Left ventricle myocardium inferior (tissue), 1 donor: ENCODE measurements at regions not wholly inside any gene's neighbourhood (a gene's known extent, or its start where the extent isn't known, plus 50 kb on each side); places are given as distances from the start of the nearest gene placed in this dataset.

ENCODE experiments used
- DNase-seq: peaks from one replicate; pipeline ENCODE4 v3.0.0-alpha.2; 2020
- H3K27ac ChIP-seq: fragments of 200-600 bp; replicated peaks from 2 replicates; pipeline ENCODE4 v1.8.0; 2021
- H3K27me3 ChIP-seq: fragments of 200-600 bp; 2 replicates; pipeline ENCODE4 v1.8.0; 2021; ENCODE audit warnings: low read depth
- H3K36me3 ChIP-seq: fragments of 200-600 bp; 2 replicates; pipeline ENCODE4 v1.8.0; 2021
- H3K4me1 ChIP-seq: fragments of 200-600 bp; 2 replicates; pipeline ENCODE4 v1.8.0; 2021
- H3K4me3 ChIP-seq: fragments of 200-600 bp; 2 replicates; pipeline ENCODE4 v1.8.0; 2021; ENCODE audit warnings: mild to moderate bottlenecking, moderate library complexity
- H3K9me3 ChIP-seq: fragments of 200-600 bp; replicated peaks from 2 replicates; pipeline ENCODE4 v1.8.0; 2021
- intact Hi-C: fragments of 100-400 bp; cut with micrococcal nuclease; formaldehyde crosslinking; loops from one replicate; pipeline ENCODE4 v1.11.0; 2022
- TF ChIP-seq, protein P1 (sequence below): fragments of 200-600 bp; IDR thresholded peaks from 2 replicates; pipeline ENCODE4 v1.8.0; 2021; ENCODE audit warnings: antibody characterized with exemption, mild to moderate bottlenecking, borderline replicate concordance
- donor health status: DM: no; HTN: yes; CAD: no; lungs with severe emphysema.

DNA sequence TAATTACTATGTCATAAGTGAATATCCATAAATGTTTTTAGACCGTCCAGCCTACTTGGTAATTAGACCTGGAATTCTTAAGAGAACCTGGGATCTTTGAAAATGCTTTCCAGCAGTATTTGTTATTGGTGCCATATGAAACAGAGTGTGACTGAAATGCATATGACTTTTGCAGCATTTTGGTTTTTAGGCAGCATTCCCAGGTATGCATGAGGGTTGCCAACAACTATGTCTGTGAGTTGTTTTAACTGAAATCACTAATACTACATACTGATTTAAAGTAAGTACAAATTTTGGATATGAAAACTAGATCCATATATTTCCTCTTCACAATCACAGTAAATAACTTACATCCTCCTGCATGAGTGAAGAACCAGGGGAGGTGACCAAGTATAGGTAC is 437.7 kb upstream of the FAR2 start:
- intact Hi-C loops, result no loop called here
- no peaks in the 10 kb centered on the region for H3K27me3 ChIP-seq
- H3K9me3 ChIP-seq, result peaks cover 23% of the 10 kb centered on the region
- H3K27ac ChIP-seq, result no peak overlapping the region
- H3K36me3 ChIP-seq, result no peaks in the 10 kb centered on the region
- TF ChIP-seq, protein P1, sequence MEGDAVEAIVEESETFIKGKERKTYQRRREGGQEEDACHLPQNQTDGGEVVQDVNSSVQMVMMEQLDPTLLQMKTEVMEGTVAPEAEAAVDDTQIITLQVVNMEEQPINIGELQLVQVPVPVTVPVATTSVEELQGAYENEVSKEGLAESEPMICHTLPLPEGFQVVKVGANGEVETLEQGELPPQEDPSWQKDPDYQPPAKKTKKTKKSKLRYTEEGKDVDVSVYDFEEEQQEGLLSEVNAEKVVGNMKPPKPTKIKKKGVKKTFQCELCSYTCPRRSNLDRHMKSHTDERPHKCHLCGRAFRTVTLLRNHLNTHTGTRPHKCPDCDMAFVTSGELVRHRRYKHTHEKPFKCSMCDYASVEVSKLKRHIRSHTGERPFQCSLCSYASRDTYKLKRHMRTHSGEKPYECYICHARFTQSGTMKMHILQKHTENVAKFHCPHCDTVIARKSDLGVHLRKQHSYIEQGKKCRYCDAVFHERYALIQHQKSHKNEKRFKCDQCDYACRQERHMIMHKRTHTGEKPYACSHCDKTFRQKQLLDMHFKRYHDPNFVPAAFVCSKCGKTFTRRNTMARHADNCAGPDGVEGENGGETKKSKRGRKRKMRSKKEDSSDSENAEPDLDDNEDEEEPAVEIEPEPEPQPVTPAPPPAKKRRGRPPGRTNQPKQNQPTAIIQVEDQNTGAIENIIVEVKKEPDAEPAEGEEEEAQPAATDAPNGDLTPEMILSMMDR, result no peak
- DNase-seq, result no peak
- no peaks in the 10 kb centered on the region for H3K4me1 ChIP-seq
- no peak overlapping the region for H3K4me3 ChIP-seq

DNA sequence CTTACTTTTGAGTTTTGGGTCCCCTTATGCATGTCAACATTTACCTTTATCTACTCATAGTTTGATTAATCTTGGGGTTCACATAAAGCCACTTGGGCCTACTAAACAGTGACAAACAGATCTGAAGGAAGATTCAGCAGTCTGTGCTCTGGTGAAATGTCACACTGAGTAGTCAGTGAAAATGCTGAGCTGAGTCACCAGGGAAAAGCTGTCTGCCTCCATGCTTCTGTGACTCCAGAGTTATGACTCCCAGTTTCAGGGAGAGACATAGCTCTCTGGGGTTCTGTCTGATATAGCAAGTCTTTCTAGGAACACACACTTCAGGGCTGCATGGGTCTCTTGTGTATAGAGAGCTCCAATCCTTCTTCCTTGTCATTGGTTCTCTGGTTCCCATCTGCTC is 406.3 kb upstream of the FAR2 start:
- intact Hi-C loops, result no loop called here
- peaks cover 18% of the 10 kb centered on the region for H3K9me3 ChIP-seq
- DNase-seq, result no peak
- no peak overlapping the region for H3K27ac ChIP-seq
- H3K4me3 ChIP-seq, result no peak overlapping the region
- TF ChIP-seq, protein P1, result no peak
- H3K36me3 ChIP-seq, result no peaks in the 10 kb centered on the region
- no peaks in the 10 kb centered on the region for H3K4me1 ChIP-seq
- no peaks in the 10 kb centered on the region for H3K27me3 ChIP-seq

DNA sequence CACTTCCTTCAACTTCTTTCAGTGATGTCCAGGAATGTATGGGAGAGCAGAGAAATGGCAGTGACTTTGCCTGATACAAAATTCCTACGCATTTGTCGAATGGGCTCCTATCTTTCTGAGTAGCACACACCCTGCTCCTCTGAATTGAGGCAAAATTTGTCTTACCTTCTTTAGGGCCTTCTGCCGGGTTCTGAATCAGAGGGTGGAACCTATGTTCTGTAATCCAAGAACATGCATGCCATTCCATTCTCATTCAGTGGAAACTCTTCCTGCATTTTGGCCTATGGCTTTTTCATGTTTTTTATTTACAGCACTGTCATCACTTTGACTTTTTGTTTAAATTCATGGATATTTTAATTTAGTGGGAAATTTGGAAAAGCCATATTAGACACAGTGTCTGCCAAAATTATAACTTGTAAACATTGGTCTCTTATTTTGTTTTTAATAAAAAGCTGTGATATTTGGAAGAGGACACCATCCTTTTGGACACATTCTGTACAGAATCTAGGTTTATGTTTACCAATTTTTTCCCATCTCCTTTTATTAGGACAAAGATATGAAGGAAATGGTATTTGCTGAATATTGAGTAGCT is 402.2 kb upstream of the FAR2 start:
- H3K4me3 ChIP-seq, result no peak overlapping the region
- TF ChIP-seq, protein P1, result no peak
- H3K27me3 ChIP-seq, result no peaks in the 10 kb centered on the region
- H3K4me1 ChIP-seq, result peaks cover 3% of the 10 kb centered on the region
- intact Hi-C loops, result no loop called here
- no peak for DNase-seq
- H3K36me3 ChIP-seq, result no peaks in the 10 kb centered on the region
- H3K9me3 ChIP-seq, result peaks cover 5% of the 10 kb centered on the region
- H3K27ac ChIP-seq, result no peak overlapping the region

DNA sequence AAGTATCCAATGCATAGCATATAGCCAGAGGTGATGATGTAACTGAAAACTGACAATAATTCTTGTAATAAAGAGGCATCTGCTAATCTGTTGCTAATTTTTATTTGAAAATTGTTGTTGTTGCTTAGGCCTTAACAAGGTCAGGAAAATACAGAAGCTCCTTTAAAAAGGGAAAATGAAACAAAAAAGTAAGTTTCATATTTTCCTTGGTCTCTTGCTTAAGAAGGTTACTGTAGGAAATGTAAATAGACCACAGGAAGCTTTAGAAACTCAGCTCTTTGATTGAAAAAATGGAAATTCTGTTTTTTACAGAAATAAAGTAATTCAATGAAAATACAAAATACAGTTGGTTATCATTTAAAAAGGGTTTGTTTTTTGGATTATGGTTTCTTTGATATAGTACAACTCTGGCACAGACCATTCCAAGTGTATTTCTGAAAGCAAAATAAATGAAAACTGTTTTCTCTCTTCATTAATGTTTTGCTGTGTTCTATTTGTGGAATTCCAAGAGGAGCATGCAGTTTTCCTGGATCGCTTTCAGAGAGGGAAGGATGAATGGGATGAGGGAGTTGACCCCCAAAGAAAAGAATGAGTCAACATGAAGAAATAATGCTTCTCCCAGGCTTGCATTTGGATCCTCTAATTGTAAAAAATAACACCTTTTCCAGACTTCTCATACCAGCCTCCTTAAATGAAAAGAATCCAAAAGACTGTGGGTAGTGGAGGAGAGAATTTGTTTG is 398.0 kb upstream of the FAR2 start:
- H3K4me1 ChIP-seq, result peaks cover 3% of the 10 kb centered on the region
- peaks cover 17% of the 10 kb centered on the region for H3K9me3 ChIP-seq
- no peak overlapping the region for H3K4me3 ChIP-seq
- intact Hi-C loops, result no loop called here
- H3K27ac ChIP-seq, result peak overlapping the region; percentile 42
- no peak for DNase-seq
- H3K27me3 ChIP-seq, result no peaks in the 10 kb centered on the region
- no peaks in the 10 kb centered on the region for H3K36me3 ChIP-seq
- TF ChIP-seq, protein P1, result no peak

DNA sequence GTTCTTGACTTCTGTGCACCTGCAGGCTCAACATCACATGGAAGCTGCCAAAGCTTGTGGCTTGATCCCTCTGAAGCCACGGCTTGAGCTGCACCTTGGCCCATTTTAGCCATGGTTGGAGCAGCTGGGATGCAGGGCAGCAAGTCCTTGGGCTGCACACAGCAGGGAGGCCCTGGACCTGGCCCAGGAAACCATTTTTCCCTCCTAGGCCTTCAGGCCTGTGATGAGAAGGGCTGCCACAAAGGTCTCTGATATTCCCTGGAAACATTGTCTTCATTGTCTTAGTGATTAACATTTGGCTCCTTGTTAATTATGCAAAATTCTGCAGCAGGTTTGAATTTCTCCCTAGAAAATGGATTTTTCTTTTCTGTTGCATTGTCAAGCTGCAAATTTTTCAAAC is 394.1 kb upstream of the FAR2 start:
- Histone ChIP-seq H3K36me3 (no peaks in the 10 kb centered on the region), H3K27me3 (no peaks in the 10 kb centered on the region), H3K4me3 (no peak overlapping the region), H3K4me1 (peaks cover 3% of the 10 kb centered on the region), H3K27ac (no peak overlapping the region), H3K9me3 (peaks cover 23% of the 10 kb centered on the region)
- TF ChIP-seq, protein P1, result no peak
- no peak for DNase-seq
- intact Hi-C loops, result no loop called here
